ENCODE measurements at regions not wholly inside any gene's neighbourhood (a gene's known extent, or its start where the extent isn't known, plus 50 kb on each side); places are given as distances from the start of the nearest gene placed in this dataset.

GRCh38 chr4:166655231-166655630, 579.1 kb downstream of the SPOCK3 start:
- H3K27ac ChIP-seq (ENCODE audit: extremely low read depth, low read depth, low read length): no peak overlapping the region
- no peak for TF ChIP-seq ZNF747 (tag by site-specific recombination; IDR thresholded peaks at IDR 0.05)
- no peak for TF ChIP-seq ZNF16 (tag by site-specific recombination; IDR thresholded peaks at IDR 0.05; ENCODE audit: low read depth)
- TF ChIP-seq ZNF521 (tag by site-specific recombination; IDR thresholded peaks at IDR 0.05): no peak
- TF ChIP-seq ZNF211 (tag by site-specific recombination; IDR thresholded peaks at IDR 0.05; ENCODE audit: low read depth): no peak
- no peak for TF ChIP-seq EGR2 (tag by site-specific recombination; IDR thresholded peaks at IDR 0.05; ENCODE audit: low read depth)
- TF ChIP-seq ZIC2 (tag by site-specific recombination; IDR thresholded peaks at IDR 0.05): no peak
- no peak overlapping the region for H3K4me3 ChIP-seq (ENCODE audit: low read depth, low read length)
- H3K36me3 ChIP-seq (ENCODE audit: control insufficient read depth in 2 of 2, insufficient read depth in 1 of 2, low read length in 2 of 2): no peaks in the 10 kb centered on the region
- H3K9me3 ChIP-seq (ENCODE audit: control insufficient read depth, insufficient read depth, low read depth, low read length): no peaks in the 10 kb centered on the region
- CTCF ChIA-PET: no interaction called here
- POLR2A ChIA-PET: no interaction called here
- H3K4me1 ChIP-seq (ENCODE audit: control insufficient read depth, insufficient read depth, low read length): no peaks in the 10 kb centered on the region

GRCh38 chr4:166655705-166656104, 578.6 kb downstream of the SPOCK3 start:
- no peaks in the 10 kb centered on the region for H3K4me1 ChIP-seq (ENCODE audit: control insufficient read depth, insufficient read depth, low read length)
- H3K27ac ChIP-seq (ENCODE audit: extremely low read depth, low read depth, low read length): no peak overlapping the region
- H3K9me3 ChIP-seq (ENCODE audit: control insufficient read depth, insufficient read depth, low read depth, low read length): no peaks in the 10 kb centered on the region
- ChIA-PET CTCF (no interaction called here), POLR2A (no interaction called here)
- H3K36me3 ChIP-seq (ENCODE audit: control insufficient read depth in 2 of 2, insufficient read depth in 1 of 2, low read length in 2 of 2): no peaks in the 10 kb centered on the region
- TF ChIP-seq ZNF837 (tag by site-specific recombination; IDR thresholded peaks at IDR 0.05) (no peak), ZNF670 (tag by site-specific recombination; IDR thresholded peaks at IDR 0.05; ENCODE audit: low read depth) (no peak), ZNF513 (tag by site-specific recombination; IDR thresholded peaks at IDR 0.05) (no peak), BCL11A (tag by site-specific recombination; IDR thresholded peaks at IDR 0.05; ENCODE audit: low read depth) (no peak)
- H3K4me3 ChIP-seq (ENCODE audit: low read depth, low read length): no peak overlapping the region

- no peaks in the 10 kb centered on the region for H3K4me1 ChIP-seq (ENCODE audit: control insufficient read depth, insufficient read depth, low read length)
- no peaks in the 10 kb centered on the region for H3K36me3 ChIP-seq (ENCODE audit: control insufficient read depth in 2 of 2, insufficient read depth in 1 of 2, low read length in 2 of 2)
- ChIA-PET POLR2A (no interaction called here), CTCF (no interaction called here)
- H3K9me3 ChIP-seq (ENCODE audit: control insufficient read depth, insufficient read depth, low read depth, low read length): no peaks in the 10 kb centered on the region
- H3K4me3 ChIP-seq (ENCODE audit: low read depth, low read length): no peak overlapping the region
- H3K27ac ChIP-seq (ENCODE audit: extremely low read depth, low read depth, low read length): no peak overlapping the region
- no peak for TF ChIP-seq ZNF423 (tag by site-specific recombination; IDR thresholded peaks at IDR 0.05)
- TF ChIP-seq TSHZ1 (tag by site-specific recombination; IDR thresholded peaks at IDR 0.05; ENCODE audit: borderline replicate concordance): no peak
- no peak for TF ChIP-seq ZBTB10 (tag by site-specific recombination; IDR thresholded peaks at IDR 0.05)
- no peak for TF ChIP-seq ZNF629 (tag by site-specific recombination; IDR thresholded peaks at IDR 0.05)
- TF ChIP-seq REST (tag by site-specific recombination; IDR thresholded peaks at IDR 0.05): no peak
- TF ChIP-seq ZNF621 (tag by site-specific recombination; IDR thresholded peaks at IDR 0.05): no peak
- TF ChIP-seq ZBTB11 (tag by site-specific recombination; conservative IDR thresholded peaks at IDR 0.05; ENCODE audit: low read depth): no peak
These were observed 577.0 kb downstream of the SPOCK3 start for GRCh38 chr4:166657261-166657660.
